MM.1S (cell line): ENCODE measurements at regions not wholly inside any gene's neighbourhood (a gene's known extent, or its start where the extent isn't known, plus 50 kb on each side); places are given as distances from the start of the nearest gene placed in this dataset.

Experiments used
- CTCF ChIP-seq: fragments of 300-600 bp; sonication (generic); IDR thresholded peaks from 2 replicates; pipeline ENCODE4 v1.5.1; 2016; ENCODE audit warnings: antibody characterized with exemption, low read length, mixed read lengths
- EZH2 ChIP-seq: fragments of 300-600 bp; sonication (generic); optimal IDR thresholded peaks from 2 replicates; pipeline ENCODE3; 2017; ENCODE audit warnings: low read depth, mild to moderate bottlenecking, antibody characterized with exemption, low read length, mixed read lengths
- EZH2phosphoT487 ChIP-seq: fragments of 300-600 bp; sonication (generic); IDR thresholded peaks from 2 replicates; pipeline ENCODE4 v1.6.1; 2018; ENCODE audit warnings: antibody characterized with exemption, low read length

DNA sequence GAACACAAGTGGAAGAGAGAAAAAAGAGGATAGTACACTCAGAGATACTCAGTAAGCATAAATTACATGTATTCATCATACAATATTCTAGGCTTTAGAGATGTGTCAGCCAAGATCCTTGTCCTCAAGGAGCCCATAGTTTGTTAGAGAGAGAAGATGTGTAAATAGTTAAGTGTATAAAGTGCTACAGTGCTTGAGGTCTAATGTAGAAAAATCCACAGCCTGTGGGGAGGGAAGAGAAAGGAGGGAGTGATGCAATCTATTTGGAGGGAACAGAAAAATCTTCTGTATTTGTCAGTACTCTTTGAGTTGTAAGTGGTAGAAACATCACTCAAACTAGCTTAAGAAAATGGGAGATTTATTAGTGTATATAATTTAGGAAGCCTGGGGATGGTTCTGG lies 81.9 kb downstream of the PALM2AKAP2 start:
- TF ChIP-seq CTCF = no peak
- TF ChIP-seq EZH2 = no peak
- no peak for TF ChIP-seq EZH2phosphoT487
